ENCODE measurements at regions not wholly inside any gene's neighbourhood (a gene's known extent, or its start where the extent isn't known, plus 50 kb on each side); places are given as distances from the start of the nearest gene placed in this dataset.

DNA sequence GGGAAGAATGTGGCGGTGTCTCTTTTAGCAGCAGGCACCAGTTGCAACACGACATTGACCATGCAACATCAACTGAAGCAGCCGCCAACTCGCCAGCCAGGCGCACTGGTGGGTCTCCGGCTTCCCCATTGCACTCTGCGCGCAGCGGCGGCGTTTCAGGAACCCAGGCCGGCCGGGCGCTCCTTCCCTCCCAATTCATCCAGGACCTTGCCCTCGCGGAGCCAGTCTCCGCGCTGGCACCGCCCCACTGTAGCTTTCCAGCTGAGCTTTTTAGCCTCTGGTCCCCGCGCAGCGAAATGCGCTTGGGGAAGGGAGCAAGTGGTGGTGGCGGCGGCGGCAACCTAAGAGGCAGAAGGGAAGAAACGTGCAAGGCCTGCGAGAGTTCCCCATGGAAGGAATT, 297.9 kb upstream of the RIMS1 start:
- no peak overlapping the region for H3K4me3 ChIP-seq (ENCODE audit: low read length in 2 of 2)
- H3K9ac ChIP-seq (ENCODE audit: low read length in 2 of 2), result no peak overlapping the region
- H3K4me1 ChIP-seq (ENCODE audit: control insufficient read depth, insufficient read depth, low read length), result no peaks in the 10 kb centered on the region
- no peaks in the 10 kb centered on the region for H3K9me3 ChIP-seq (ENCODE audit: control insufficient read depth in 2 of 2, low read length in 2 of 2)
- no peaks in the 10 kb centered on the region for H3K36me3 ChIP-seq (ENCODE audit: control insufficient read depth in 2 of 2, insufficient read depth in 2 of 2, low read length in 2 of 2)
- H3K27me3 ChIP-seq (ENCODE audit: control insufficient read depth in 1 of 2, insufficient read depth in 2 of 2, low read length in 2 of 2), result no peaks in the 10 kb centered on the region
- H3K27ac ChIP-seq (ENCODE audit: low read length), result no peak overlapping the region

DNA sequence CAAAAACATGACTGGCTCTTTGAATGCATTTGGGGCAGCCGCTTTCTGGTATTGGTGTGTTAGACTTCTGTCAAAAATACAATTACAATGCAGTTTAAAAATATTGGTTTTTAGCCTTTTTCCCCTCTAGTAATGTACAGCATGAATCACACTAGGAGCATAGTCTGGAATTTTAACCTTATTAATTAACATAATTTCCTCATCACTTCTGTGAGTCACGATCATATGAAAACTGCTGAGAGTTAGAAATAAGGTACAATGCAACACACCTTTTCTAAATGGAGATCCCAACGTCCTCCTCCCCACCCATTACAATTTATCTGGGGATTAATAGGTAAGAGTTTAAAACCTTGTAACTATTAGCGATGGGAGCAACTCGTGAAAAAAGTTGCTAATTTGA, 297.1 kb upstream of the RIMS1 start:
- Histone ChIP-seq H3K9me3 (ENCODE audit: control insufficient read depth in 2 of 2, low read length in 2 of 2) (no peaks in the 10 kb centered on the region), H3K4me3 (ENCODE audit: low read length in 2 of 2) (no peak overlapping the region), H3K27me3 (ENCODE audit: control insufficient read depth in 1 of 2, insufficient read depth in 2 of 2, low read length in 2 of 2) (no peaks in the 10 kb centered on the region), H3K9ac (ENCODE audit: low read length in 2 of 2) (no peak overlapping the region), H3K4me1 (ENCODE audit: control insufficient read depth, insufficient read depth, low read length) (no peaks in the 10 kb centered on the region), H3K36me3 (ENCODE audit: control insufficient read depth in 2 of 2, insufficient read depth in 2 of 2, low read length in 2 of 2) (no peaks in the 10 kb centered on the region), H3K27ac (ENCODE audit: low read length) (no peak overlapping the region)

- H3K9ac ChIP-seq (ENCODE audit: low read length in 2 of 2), result no peak overlapping the region
- H3K27ac ChIP-seq (ENCODE audit: low read length), result no peak overlapping the region
- H3K4me1 ChIP-seq (ENCODE audit: control insufficient read depth, insufficient read depth, low read length), result no peaks in the 10 kb centered on the region
- H3K36me3 ChIP-seq (ENCODE audit: control insufficient read depth in 2 of 2, insufficient read depth in 2 of 2, low read length in 2 of 2), result no peaks in the 10 kb centered on the region
- no peak overlapping the region for H3K4me3 ChIP-seq (ENCODE audit: low read length in 2 of 2)
- no peaks in the 10 kb centered on the region for H3K9me3 ChIP-seq (ENCODE audit: control insufficient read depth in 2 of 2, low read length in 2 of 2)
- H3K27me3 ChIP-seq (ENCODE audit: control insufficient read depth in 1 of 2, insufficient read depth in 2 of 2, low read length in 2 of 2), result no peaks in the 10 kb centered on the region
Measured at GRCh38 chr6:71592643-71593042, 293.7 kb upstream of the RIMS1 start.

GRCh38 chr6:71599359-71599758, 287.0 kb upstream of the RIMS1 start:
- Histone ChIP-seq H3K4me3 (ENCODE audit: low read length in 2 of 2) (no peak overlapping the region), H3K9me3 (ENCODE audit: control insufficient read depth in 2 of 2, low read length in 2 of 2) (no peaks in the 10 kb centered on the region), H3K27me3 (ENCODE audit: control insufficient read depth in 1 of 2, insufficient read depth in 2 of 2, low read length in 2 of 2) (no peaks in the 10 kb centered on the region), H3K36me3 (ENCODE audit: control insufficient read depth in 2 of 2, insufficient read depth in 2 of 2, low read length in 2 of 2) (no peaks in the 10 kb centered on the region), H3K4me1 (ENCODE audit: control insufficient read depth, insufficient read depth, low read length) (no peaks in the 10 kb centered on the region), H3K27ac (ENCODE audit: low read length) (no peak overlapping the region), H3K9ac (ENCODE audit: low read length in 2 of 2) (no peak overlapping the region)

GRCh38 chr6:71602385-71603007, 283.9 kb upstream of the RIMS1 start:
- H3K4me3 ChIP-seq (ENCODE audit: low read length in 2 of 2), result no peak overlapping the region
- no peaks in the 10 kb centered on the region for H3K36me3 ChIP-seq (ENCODE audit: control insufficient read depth in 2 of 2, insufficient read depth in 2 of 2, low read length in 2 of 2)
- no peaks in the 10 kb centered on the region for H3K27me3 ChIP-seq (ENCODE audit: control insufficient read depth in 1 of 2, insufficient read depth in 2 of 2, low read length in 2 of 2)
- no peak overlapping the region for H3K27ac ChIP-seq (ENCODE audit: low read length)
- H3K4me1 ChIP-seq (ENCODE audit: control insufficient read depth, insufficient read depth, low read length), result no peaks in the 10 kb centered on the region
- H3K9ac ChIP-seq (ENCODE audit: low read length in 2 of 2), result no peak overlapping the region
- no peaks in the 10 kb centered on the region for H3K9me3 ChIP-seq (ENCODE audit: control insufficient read depth in 2 of 2, low read length in 2 of 2)

DNA sequence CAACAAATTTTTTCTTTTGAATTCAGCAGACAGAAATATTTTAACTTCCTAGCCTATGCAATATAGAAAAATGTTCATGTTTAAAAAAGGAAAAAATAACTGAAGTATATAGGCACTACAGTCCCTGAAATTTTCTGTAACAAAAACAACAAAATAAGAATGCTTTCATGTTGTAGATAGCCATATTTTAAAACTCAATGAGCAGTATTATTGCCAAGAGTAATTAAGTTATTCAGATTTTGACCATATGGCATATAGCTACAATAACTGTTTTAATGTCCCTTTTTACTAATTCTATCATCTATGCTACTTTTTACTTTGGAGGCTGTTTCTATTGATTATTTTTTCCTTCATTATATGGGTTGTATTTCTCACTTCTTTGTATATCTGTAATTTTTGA, 283.3 kb upstream of the RIMS1 start:
- H3K36me3 ChIP-seq (ENCODE audit: control insufficient read depth in 2 of 2, insufficient read depth in 2 of 2, low read length in 2 of 2), result no peaks in the 10 kb centered on the region
- H3K27me3 ChIP-seq (ENCODE audit: control insufficient read depth in 1 of 2, insufficient read depth in 2 of 2, low read length in 2 of 2), result no peaks in the 10 kb centered on the region
- H3K27ac ChIP-seq (ENCODE audit: low read length), result no peak overlapping the region

GRCh38 chr6:71608646-71609045, 277.7 kb upstream of the RIMS1 start:
- no peaks in the 10 kb centered on the region for H3K4me1 ChIP-seq (ENCODE audit: control insufficient read depth, insufficient read depth, low read length)
- no peaks in the 10 kb centered on the region for H3K9me3 ChIP-seq (ENCODE audit: control insufficient read depth in 2 of 2, low read length in 2 of 2)
- H3K27me3 ChIP-seq (ENCODE audit: control insufficient read depth in 1 of 2, insufficient read depth in 2 of 2, low read length in 2 of 2), result no peaks in the 10 kb centered on the region
- H3K27ac ChIP-seq (ENCODE audit: low read length), result no peak overlapping the region
- no peak overlapping the region for H3K9ac ChIP-seq (ENCODE audit: low read length in 2 of 2)
- no peaks in the 10 kb centered on the region for H3K36me3 ChIP-seq (ENCODE audit: control insufficient read depth in 2 of 2, insufficient read depth in 2 of 2, low read length in 2 of 2)
- no peak overlapping the region for H3K4me3 ChIP-seq (ENCODE audit: low read length in 2 of 2)

More for the DNA sequence above, 283.3 kb upstream of the RIMS1 start:
- no peaks in the 10 kb centered on the region for H3K9me3 ChIP-seq (ENCODE audit: control insufficient read depth in 2 of 2, low read length in 2 of 2)
- no peaks in the 10 kb centered on the region for H3K4me1 ChIP-seq (ENCODE audit: control insufficient read depth, insufficient read depth, low read length)
- no peak overlapping the region for H3K4me3 ChIP-seq (ENCODE audit: low read length in 2 of 2)
- no peak overlapping the region for H3K9ac ChIP-seq (ENCODE audit: low read length in 2 of 2)

DNA sequence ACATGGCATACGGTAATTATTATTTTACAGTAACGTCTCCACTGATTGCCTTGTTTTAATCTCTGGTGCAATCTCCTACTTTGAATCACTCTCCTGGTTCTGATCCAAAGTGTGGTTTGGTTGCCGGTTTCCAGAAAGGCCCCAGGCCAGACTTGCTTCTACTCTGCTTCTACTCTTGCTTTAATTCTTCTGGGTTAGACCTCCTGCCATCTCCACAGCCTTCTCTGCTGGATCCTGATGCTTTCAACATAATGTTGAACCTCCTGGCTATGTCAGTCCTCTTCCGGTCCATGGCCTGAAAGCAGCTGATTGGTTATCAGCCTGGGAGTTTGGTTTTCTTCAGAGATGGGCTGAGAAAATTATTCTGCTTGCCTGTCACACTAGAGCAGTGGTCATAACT, 266.5 kb upstream of the RIMS1 start:
- Histone ChIP-seq H3K27ac (ENCODE audit: low read length) (no peak overlapping the region), H3K36me3 (ENCODE audit: control insufficient read depth in 2 of 2, insufficient read depth in 2 of 2, low read length in 2 of 2) (no peaks in the 10 kb centered on the region), H3K9ac (ENCODE audit: low read length in 2 of 2) (no peak overlapping the region), H3K9me3 (ENCODE audit: control insufficient read depth in 2 of 2, low read length in 2 of 2) (no peaks in the 10 kb centered on the region), H3K4me1 (ENCODE audit: control insufficient read depth, insufficient read depth, low read length) (no peaks in the 10 kb centered on the region), H3K27me3 (ENCODE audit: control insufficient read depth in 1 of 2, insufficient read depth in 2 of 2, low read length in 2 of 2) (no peaks in the 10 kb centered on the region), H3K4me3 (ENCODE audit: low read length in 2 of 2) (no peak overlapping the region)

DNA sequence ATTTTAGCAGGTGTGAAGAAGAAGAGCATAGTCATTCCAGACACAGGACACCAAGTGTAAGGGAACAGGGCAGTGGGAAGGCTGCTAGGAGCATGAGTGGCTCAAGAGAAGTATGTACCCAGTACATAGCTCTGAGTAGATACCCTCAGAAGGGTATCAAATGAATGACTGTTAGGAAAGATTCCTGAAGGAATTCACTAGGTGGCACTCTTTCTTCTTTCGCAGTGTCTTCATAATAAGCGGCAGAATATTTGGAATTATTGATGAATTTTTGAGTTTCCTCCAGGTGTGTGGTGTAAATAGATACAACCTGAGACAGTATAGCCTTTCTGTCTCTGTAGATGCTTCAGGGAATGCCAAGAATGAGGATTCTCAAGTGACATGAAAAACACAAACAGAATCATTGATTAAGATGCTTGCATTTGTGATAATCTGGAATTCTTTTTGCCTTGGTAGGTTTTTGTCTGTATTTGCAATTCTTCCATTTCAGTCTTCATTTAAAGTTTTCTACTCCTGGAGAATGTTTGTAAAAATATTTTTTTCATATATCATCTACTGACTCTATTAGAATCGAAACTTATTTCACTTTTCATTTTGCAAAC, 264.3 kb upstream of the RIMS1 start:
- Histone ChIP-seq H3K27me3 (ENCODE audit: control insufficient read depth in 1 of 2, insufficient read depth in 2 of 2, low read length in 2 of 2) (no peaks in the 10 kb centered on the region), H3K4me1 (ENCODE audit: control insufficient read depth, insufficient read depth, low read length) (no peaks in the 10 kb centered on the region), H3K9ac (ENCODE audit: low read length in 2 of 2) (no peak overlapping the region), H3K9me3 (ENCODE audit: control insufficient read depth in 2 of 2, low read length in 2 of 2) (no peaks in the 10 kb centered on the region), H3K4me3 (ENCODE audit: low read length in 2 of 2) (no peak overlapping the region), H3K36me3 (ENCODE audit: control insufficient read depth in 2 of 2, insufficient read depth in 2 of 2, low read length in 2 of 2) (no peaks in the 10 kb centered on the region), H3K27ac (ENCODE audit: low read length) (no peak overlapping the region)

DNA sequence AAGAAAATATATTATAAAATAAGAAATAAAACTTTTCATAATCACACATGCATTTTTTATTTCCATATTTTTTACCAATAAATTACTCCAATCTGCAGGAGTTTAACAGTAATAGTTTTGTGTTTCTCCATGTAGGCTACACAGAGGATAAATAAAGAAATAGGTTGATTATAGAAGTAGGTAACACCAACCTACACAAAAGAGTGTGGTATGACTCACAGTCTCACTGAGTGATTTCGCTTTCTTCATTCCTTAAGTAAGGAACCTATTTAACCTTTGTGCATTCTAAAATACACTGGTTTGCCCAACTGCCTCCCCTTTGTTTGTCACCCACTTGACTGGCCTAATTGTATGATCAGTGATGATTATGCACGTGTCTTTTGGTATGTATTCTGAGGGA, 244.2 kb upstream of the RIMS1 start:
- H3K27ac ChIP-seq (ENCODE audit: low read length), result no peak overlapping the region
- no peaks in the 10 kb centered on the region for H3K36me3 ChIP-seq (ENCODE audit: control insufficient read depth in 2 of 2, insufficient read depth in 2 of 2, low read length in 2 of 2)
- H3K4me1 ChIP-seq (ENCODE audit: control insufficient read depth, insufficient read depth, low read length), result no peaks in the 10 kb centered on the region
- H3K27me3 ChIP-seq (ENCODE audit: control insufficient read depth in 1 of 2, insufficient read depth in 2 of 2, low read length in 2 of 2), result no peaks in the 10 kb centered on the region
- no peaks in the 10 kb centered on the region for H3K9me3 ChIP-seq (ENCODE audit: control insufficient read depth in 2 of 2, low read length in 2 of 2)
- no peak overlapping the region for H3K9ac ChIP-seq (ENCODE audit: low read length in 2 of 2)
- H3K4me3 ChIP-seq (ENCODE audit: low read length in 2 of 2), result no peak overlapping the region

- Histone ChIP-seq H3K36me3 (ENCODE audit: control insufficient read depth in 2 of 2, insufficient read depth in 2 of 2, low read length in 2 of 2) (no peaks in the 10 kb centered on the region), H3K4me3 (ENCODE audit: low read length in 2 of 2) (no peak overlapping the region), H3K4me1 (ENCODE audit: control insufficient read depth, insufficient read depth, low read length) (no peaks in the 10 kb centered on the region), H3K27me3 (ENCODE audit: control insufficient read depth in 1 of 2, insufficient read depth in 2 of 2, low read length in 2 of 2) (no peaks in the 10 kb centered on the region), H3K27ac (ENCODE audit: low read length) (no peak overlapping the region), H3K9ac (ENCODE audit: low read length in 2 of 2) (no peak overlapping the region), H3K9me3 (ENCODE audit: control insufficient read depth in 2 of 2, low read length in 2 of 2) (no peaks in the 10 kb centered on the region)
Measured at GRCh38 chr6:71642793-71643192, 243.6 kb upstream of the RIMS1 start.

Data from stomach smooth muscle (tissue), 2 donors.